Fibroblast of lung (primary cell): ENCODE measurements at regions not wholly inside any gene's neighbourhood (a gene's known extent, or its start where the extent isn't known, plus 50 kb on each side); places are given as distances from the start of the nearest gene placed in this dataset.

Experiments
- DNase-seq, 2 donors: peaks; one replicate each; pipeline versions ENCODE4 v3.0.0 to v3.0.0-alpha.2; 2010; ENCODE audit warnings: low read depth in 2 of 2
- H2AFZ ChIP-seq: 2 replicates; pipeline ENCODE4 v1.5.1; 2012; ENCODE audit warnings: low read length, control low read depth, inconsistent platforms
- H3K27ac ChIP-seq: 2 replicates; pipeline ENCODE4 v1.5.1; 2011; ENCODE audit warnings: low read length, control low read depth; ENCODE audit not compliant: insufficient read depth
- H3K27me3 ChIP-seq: 2 replicates; pipeline ENCODE4 v1.5.1; 2011; ENCODE audit warnings: mild to moderate bottlenecking, low read length; ENCODE audit not compliant: control insufficient read depth, insufficient read depth
- H3K36me3 ChIP-seq: 2 replicates; pipeline ENCODE4 v1.5.1; 2011; ENCODE audit warnings: low read length; ENCODE audit not compliant: control insufficient read depth, insufficient read depth
- H3K4me1 ChIP-seq: 2 replicates; pipeline ENCODE4 v1.5.1; 2011; ENCODE audit warnings: low read length; ENCODE audit not compliant: control insufficient read depth, insufficient read depth; ENCODE audit errors: extremely low read depth
- H3K4me2 ChIP-seq: 2 replicates; pipeline ENCODE4 v1.5.1; 2011; ENCODE audit warnings: low read length, control low read depth; ENCODE audit not compliant: insufficient read depth; ENCODE audit errors: extremely low read depth
- H3K4me3 ChIP-seq, 4 experiments: fragments of 200-600 bp in 1 of 4; sonication (generic) in 1 of 4; replicated peaks in 1 of 4; 2 replicates each; pipeline ENCODE4 v1.5.1; 2011 to 2016; ENCODE audit warnings: low read length in 4 of 4, low read depth in 3 of 4, mild to moderate bottlenecking in 3 of 4, control low read depth in 2 of 4, inconsistent platforms in 1 of 4, mixed read lengths in 1 of 4; ENCODE audit not compliant: insufficient read depth in 1 of 4; ENCODE audit errors: control extremely low read depth in 1 of 4
- H3K79me2 ChIP-seq: 2 replicates; pipeline ENCODE4 v1.5.1; 2012; ENCODE audit warnings: mild to moderate bottlenecking, low read length, inconsistent platforms; ENCODE audit not compliant: control insufficient read depth, insufficient read depth
- H3K9ac ChIP-seq: 2 replicates; pipeline ENCODE4 v1.5.1; 2011; ENCODE audit warnings: mild to moderate bottlenecking, low read length, control low read depth; ENCODE audit not compliant: insufficient read depth
- H3K9me3 ChIP-seq: 2 replicates; pipeline ENCODE4 v1.5.1; 2012; ENCODE audit warnings: low read depth, low read length; ENCODE audit not compliant: control insufficient read depth, insufficient read depth
- H4K20me1 ChIP-seq: 2 replicates; pipeline ENCODE4 v1.5.1; 2011; ENCODE audit warnings: low read length; ENCODE audit not compliant: control insufficient read depth, insufficient read depth; ENCODE audit errors: extremely low read depth
- EZH2 ChIP-seq: IDR thresholded peaks from 2 replicates; pipeline ENCODE4 v1.5.1; 2012; ENCODE audit warnings: low read length, control low read depth, mild to moderate bottlenecking; ENCODE audit errors: missing control alignments
- TF ChIP-seq, protein P1 (sequence below), 2 donors: IDR thresholded peaks in 1 of 2; conservative IDR thresholded peaks in 1 of 2; 1 replicate in 1 of 2; 2 replicates in 1 of 2; pipeline ENCODE4 v1.5.1; 2011 to 2012; ENCODE audit warnings: low read length in 2 of 2, control low read depth in 1 of 2, inconsistent platforms in 1 of 2, low read depth in 1 of 2, mild to moderate bottlenecking in 1 of 2

DNA sequence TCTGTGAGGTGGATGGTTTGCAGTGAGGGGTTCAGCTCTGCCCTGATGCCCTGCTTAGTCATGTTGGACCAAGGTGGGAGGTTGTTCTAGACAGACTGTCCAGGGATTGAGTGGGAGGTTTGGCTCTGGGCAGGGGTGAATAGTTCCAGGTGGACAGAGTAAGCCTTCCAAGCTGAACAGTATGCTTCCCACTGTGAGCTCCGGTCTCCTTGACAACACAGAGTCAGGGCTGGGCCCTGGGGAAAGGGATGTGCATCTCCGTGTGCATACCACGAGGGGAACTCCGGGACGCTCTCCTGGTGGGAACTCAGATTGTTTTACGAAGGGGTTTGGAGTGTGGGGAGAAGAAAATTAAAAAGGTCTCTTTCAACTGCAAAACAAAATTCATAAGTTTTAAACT is 174.7 kb downstream of the DHX35 start:
- Histone ChIP-seq H3K36me3 (no peaks in the 10 kb centered on the region), H3K4me2 (no peak overlapping the region), H3K27me3 (no peaks in the 10 kb centered on the region), H3K79me2 (no peaks in the 10 kb centered on the region), H2AFZ (no peak overlapping the region), H3K4me1 (no peaks in the 10 kb centered on the region), H3K4me3 (no peak overlapping the region), H4K20me1 (no peaks in the 10 kb centered on the region), H3K27ac (no peak overlapping the region), H3K9me3 (no peaks in the 10 kb centered on the region), H3K9ac (no peak overlapping the region)
- DNase-seq, result no peak
- TF ChIP-seq, protein P1, sequence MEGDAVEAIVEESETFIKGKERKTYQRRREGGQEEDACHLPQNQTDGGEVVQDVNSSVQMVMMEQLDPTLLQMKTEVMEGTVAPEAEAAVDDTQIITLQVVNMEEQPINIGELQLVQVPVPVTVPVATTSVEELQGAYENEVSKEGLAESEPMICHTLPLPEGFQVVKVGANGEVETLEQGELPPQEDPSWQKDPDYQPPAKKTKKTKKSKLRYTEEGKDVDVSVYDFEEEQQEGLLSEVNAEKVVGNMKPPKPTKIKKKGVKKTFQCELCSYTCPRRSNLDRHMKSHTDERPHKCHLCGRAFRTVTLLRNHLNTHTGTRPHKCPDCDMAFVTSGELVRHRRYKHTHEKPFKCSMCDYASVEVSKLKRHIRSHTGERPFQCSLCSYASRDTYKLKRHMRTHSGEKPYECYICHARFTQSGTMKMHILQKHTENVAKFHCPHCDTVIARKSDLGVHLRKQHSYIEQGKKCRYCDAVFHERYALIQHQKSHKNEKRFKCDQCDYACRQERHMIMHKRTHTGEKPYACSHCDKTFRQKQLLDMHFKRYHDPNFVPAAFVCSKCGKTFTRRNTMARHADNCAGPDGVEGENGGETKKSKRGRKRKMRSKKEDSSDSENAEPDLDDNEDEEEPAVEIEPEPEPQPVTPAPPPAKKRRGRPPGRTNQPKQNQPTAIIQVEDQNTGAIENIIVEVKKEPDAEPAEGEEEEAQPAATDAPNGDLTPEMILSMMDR (conservative IDR thresholded peaks at IDR 0.05 in 1 of 2, IDR thresholded peaks at IDR 0.05 in 1 of 2; ENCODE audit: low read depth in 1 of 2, low read length in 2 of 2), result no peak
- TF ChIP-seq EZH2, result no peak

DNA sequence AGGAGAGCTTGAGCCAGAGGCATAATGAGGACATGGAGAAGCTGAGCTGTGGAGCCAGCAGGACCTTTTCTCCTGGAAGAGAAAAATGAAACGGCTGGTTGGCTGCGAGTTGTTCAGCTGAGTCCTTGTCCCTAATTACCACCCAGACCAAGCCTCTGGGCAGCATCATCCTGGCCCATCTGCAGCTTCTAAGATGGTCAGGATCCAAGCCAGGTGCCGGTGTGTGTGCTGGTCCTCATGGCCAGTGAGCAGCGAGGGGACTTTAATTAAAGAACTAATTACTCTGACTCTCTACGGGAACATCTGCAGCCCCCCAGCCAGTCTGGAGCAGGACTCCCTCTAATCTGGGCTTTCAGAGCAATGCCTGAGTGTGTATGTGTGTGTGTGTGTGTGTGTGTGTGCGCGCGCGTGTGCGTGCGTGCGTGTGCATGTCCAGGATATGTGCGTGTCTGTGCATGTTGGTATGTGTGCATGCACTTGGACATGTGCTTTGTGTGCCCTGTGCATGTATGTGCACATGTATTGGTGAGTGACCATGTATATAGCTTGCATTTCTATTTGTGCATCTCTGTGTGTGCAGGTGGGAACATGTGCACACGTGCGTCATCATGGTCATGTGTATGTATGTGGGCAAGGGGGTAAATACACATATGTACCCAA is 173.9 kb downstream of the DHX35 start:
- Histone ChIP-seq H2AFZ (no peak overlapping the region), H3K36me3 (no peaks in the 10 kb centered on the region), H3K4me3 (no peak overlapping the region), H3K4me1 (no peaks in the 10 kb centered on the region), H3K9me3 (no peaks in the 10 kb centered on the region), H3K27ac (no peak overlapping the region), H3K4me2 (no peak overlapping the region), H3K9ac (no peak overlapping the region), H3K27me3 (no peaks in the 10 kb centered on the region), H4K20me1 (no peaks in the 10 kb centered on the region), H3K79me2 (no peaks in the 10 kb centered on the region)
- no peak for DNase-seq
- no peak for TF ChIP-seq EZH2
- TF ChIP-seq, protein P1 (conservative IDR thresholded peaks at IDR 0.05 in 1 of 2, IDR thresholded peaks at IDR 0.05 in 1 of 2; ENCODE audit: low read depth in 1 of 2, low read length in 2 of 2), result no peak

DNA sequence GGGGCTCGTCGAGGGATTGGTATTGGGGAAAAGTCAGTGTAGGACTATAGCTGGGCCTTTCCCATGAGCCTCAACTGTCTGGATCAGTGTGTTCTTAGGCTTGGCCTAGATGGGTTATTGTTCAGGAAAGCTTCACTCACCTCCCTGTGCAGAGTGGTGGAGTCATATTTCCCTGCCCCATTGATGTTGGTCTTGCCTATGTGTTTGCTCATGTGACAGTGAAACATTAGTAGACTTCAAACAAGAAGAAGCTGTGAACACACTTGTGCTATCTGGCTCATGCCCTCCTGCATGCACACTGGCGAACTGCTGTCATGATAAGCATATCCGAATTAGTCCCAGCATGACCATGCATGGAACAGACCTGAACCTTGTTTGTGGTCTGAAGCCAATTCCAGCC is 171.1 kb downstream of the DHX35 start:
- Histone ChIP-seq H3K4me1 (no peaks in the 10 kb centered on the region), H3K79me2 (no peaks in the 10 kb centered on the region), H2AFZ (no peak overlapping the region), H4K20me1 (no peaks in the 10 kb centered on the region), H3K27me3 (no peaks in the 10 kb centered on the region), H3K27ac (no peak overlapping the region), H3K36me3 (no peaks in the 10 kb centered on the region), H3K9me3 (no peaks in the 10 kb centered on the region), H3K4me3 (no peak overlapping the region), H3K4me2 (no peak overlapping the region), H3K9ac (no peak overlapping the region)
- no peak for DNase-seq
- TF ChIP-seq, protein P1 (conservative IDR thresholded peaks at IDR 0.05 in 1 of 2, IDR thresholded peaks at IDR 0.05 in 1 of 2; ENCODE audit: low read depth in 1 of 2, low read length in 2 of 2), result no peak
- TF ChIP-seq EZH2, result no peak
